ENCODE measurements at regions not wholly inside any gene's neighbourhood (a gene's known extent, or its start where the extent isn't known, plus 50 kb on each side); places are given as distances from the start of the nearest gene placed in this dataset.
A peak's percentile ranks its signal among the peaks of the same experiment; 100 is the strongest.

- DNase-seq (ENCODE audit: extremely low read depth in 1 of 11, low read depth in 9 of 11, low spot score in 4 of 11) = no peak
Measured at GRCh38 chr2:5940596-5941535, 248.7 kb downstream of the SOX11 start.

- no peak for DNase-seq (ENCODE audit: extremely low read depth in 1 of 11, low read depth in 9 of 11, low spot score in 4 of 11)
Measured at GRCh38 chr2:5942204-5942603, 250.0 kb downstream of the SOX11 start.

- DNase-seq (ENCODE audit: extremely low read depth in 1 of 11, low read depth in 9 of 11, low spot score in 4 of 11) = no peak
Measured at GRCh38 chr2:5945742-5946141, 253.6 kb downstream of the SOX11 start.

DNA sequence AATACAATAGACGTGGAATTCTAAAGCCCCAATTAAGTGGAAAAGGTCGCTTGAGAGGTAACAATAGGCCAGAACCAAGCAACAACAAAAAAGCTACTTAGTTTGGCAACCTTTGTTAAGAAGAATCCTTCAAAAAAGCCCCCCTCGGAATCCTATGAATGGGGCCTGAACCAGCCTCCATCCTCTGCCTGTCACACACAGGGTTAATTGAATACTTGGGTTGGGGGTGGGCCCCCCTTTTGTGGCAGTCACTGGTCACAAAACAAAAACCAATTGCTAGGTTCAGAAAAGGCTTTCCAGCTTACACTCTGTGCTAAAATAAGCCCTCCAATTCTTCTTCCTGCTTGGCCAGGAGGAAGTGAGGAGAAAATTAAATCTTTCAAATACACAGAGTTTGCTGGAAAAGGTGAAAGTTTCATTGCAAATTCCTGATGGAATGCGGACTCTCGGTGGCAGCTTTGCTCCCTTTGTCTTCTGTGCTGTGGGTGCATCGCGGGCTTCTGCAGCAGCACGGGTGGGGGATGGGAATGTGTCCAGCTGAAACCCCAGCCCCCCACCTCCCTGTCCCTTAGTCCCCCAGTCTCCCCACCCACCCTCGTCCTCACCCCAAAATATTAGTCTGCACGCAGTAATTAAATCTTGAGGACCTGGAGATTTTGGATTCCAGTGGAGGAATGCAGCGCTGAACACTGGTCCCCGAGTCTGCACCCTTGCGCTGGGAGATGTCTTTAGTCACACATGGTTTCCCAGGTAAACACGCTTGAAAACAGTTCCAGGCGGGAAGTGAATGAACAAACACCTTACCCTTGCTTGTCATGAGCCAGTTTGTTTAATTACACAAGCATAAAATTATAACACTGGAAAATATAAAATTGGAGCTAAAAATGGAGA, 254.3 kb downstream of the SOX11 start:
- peak in 1 of 11 donors; percentile 39 for DNase-seq (ENCODE audit: extremely low read depth in 1 of 11, low read depth in 9 of 11, low spot score in 4 of 11)

DNA sequence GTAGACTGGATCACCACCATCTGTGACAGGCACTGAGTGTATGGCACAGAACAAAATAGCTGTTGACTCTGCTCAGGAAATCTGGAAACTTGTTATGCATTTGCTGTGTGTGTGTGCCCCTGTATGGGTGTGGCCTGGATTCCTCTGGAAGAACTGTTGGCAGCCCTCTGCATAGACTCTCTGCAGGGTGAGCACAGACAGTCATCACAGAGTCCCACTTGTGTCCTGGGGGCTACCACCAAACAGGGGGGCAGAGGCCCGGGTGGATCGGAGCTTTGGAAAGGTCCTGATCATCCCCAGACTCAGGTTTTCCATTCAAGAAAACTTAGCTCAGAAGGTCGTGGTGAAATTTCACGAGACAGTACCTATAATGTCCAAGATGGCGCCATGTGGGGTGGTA, 258.6 kb downstream of the SOX11 start:
- DNase-seq (ENCODE audit: extremely low read depth in 1 of 11, low read depth in 9 of 11, low spot score in 4 of 11) = no peak

- no peak for DNase-seq (ENCODE audit: extremely low read depth in 1 of 11, low read depth in 9 of 11, low spot score in 4 of 11)
Measured at GRCh38 chr2:5951471-5951870, 259.3 kb downstream of the SOX11 start.

DNA sequence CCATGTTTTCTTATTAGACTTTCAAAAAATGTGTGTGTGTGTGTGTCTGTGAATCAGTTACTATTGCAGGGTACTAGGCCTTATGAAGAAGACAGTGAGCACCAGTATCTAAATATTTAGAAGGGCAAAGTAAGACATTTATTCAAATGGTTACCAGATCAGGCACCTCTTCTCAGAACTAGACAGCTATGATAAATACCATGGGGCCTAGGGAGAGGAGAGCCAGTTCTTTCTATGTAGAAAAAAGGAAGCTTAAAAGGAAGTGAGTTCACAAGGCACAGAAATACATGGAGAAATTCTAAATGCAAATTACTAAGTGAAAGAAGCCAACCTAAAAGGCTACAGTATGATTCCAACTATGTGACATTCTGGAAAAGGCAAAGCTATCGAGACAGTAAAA, 261.3 kb downstream of the SOX11 start:
- no peak for DNase-seq (ENCODE audit: extremely low read depth in 1 of 11, low read depth in 9 of 11, low spot score in 4 of 11)

GRCh38 chr2:5954509-5954908, 262.3 kb downstream of the SOX11 start:
- DNase-seq (ENCODE audit: extremely low read depth in 1 of 11, low read depth in 9 of 11, low spot score in 4 of 11) = no peak

DNA sequence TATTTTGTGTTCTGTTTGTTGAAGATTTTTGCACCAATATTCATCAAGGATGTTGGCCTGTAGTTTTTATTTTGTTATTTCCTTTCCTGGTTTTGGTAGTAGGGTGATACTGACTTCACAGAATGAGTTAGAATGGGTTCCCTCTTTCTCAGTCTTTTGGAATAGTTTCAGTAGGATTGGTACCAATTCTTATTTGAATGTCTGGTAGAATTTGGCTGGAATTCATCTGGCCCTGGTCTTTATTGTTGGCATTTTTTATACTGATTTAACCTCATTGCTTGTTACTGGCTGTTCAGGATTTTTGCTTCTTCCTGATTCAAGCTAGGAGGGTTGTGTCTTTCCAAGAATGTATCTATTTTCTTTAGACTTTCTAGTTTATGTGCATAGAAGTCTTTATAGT, 263.7 kb downstream of the SOX11 start:
- no peak for DNase-seq (ENCODE audit: extremely low read depth in 1 of 11, low read depth in 9 of 11, low spot score in 4 of 11)

GRCh38 chr2:5959836-5960820, 267.9 kb downstream of the SOX11 start:
- DNase-seq (ENCODE audit: extremely low read depth in 1 of 11, low read depth in 9 of 11, low spot score in 4 of 11) = no peak

DNA sequence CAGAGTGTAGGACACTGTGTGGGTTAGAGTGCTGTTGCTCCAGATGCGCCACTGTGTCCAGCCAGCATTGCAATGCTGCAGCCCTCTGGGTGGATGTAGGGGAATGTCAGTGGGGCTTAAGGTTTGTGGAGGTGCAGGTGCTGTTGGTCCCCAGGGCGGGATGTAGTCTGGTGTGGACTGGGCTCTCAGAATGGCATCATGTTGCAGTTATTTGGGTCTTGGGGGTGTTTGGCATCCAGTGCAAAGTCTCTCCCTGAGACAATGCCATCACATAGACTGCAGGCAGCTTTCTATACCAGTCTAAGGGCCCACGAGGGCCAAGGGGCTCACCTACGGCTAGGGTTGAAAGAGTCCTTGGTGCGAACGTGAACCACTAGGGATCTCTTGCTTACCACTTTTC, 275.3 kb downstream of the SOX11 start:
- DNase-seq (ENCODE audit: extremely low read depth in 1 of 11, low read depth in 9 of 11, low spot score in 4 of 11) = no peak

DNA sequence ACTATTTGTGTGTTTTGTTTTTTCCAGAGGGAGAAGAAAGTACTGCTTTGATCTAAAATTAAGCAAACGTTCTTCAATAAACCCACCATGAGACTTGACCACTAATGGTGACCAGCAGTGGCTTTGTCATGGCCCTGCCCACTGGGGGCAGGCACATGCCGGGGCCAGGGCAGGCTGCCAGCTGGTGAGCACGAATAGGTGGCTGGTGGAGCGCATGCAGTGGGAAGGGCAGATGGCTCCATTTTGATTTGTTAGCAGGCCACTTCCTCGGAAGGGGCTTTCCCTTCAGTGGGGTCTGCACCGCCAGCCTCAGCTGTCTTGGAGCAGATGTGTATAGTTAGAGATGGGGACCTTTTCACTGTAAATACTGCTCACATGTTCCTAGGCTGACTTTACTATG, 277.1 kb downstream of the SOX11 start:
- no peak for DNase-seq (ENCODE audit: extremely low read depth in 1 of 11, low read depth in 9 of 11, low spot score in 4 of 11)

DNA sequence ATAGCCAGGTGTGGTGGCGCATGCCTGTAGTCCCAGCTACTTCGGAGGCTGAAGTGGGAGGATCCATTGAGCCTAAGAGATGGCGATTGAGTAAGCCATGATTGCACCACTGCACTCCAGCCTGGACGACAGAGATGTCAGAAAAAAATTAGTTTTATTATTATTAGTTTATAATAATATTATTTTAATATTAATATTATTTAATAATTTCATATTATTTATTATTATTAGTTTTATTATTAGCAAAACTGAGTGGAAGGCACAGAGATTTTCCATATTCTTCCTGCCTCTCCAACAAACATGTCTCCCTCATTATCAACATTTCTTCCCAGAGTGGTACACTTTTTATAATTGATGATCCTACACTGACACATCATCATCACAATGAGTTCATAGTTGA, 278.2 kb downstream of the SOX11 start:
- no peak for DNase-seq (ENCODE audit: extremely low read depth in 1 of 11, low read depth in 9 of 11, low spot score in 4 of 11)

DNA sequence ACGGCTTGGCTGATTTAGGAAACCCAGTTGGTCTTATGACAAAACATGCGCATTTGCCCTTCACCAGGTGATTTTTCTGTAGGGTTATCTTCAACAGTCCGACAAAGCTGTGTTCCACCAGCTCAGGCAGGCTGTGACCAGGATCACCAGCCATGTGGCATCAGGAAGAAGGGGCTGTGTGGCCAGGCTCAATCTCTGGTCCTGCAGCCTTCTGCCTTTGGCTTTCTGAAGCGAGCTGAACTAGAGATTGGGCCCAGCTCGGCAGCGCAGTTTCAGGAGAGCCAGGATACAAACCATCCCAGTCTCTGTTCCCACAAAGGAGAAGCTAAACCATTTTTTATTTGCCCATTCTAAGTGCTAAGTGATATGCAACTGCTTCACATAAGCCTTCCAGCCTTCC, 282.3 kb downstream of the SOX11 start:
- DNase-seq (ENCODE audit: extremely low read depth in 1 of 11, low read depth in 9 of 11, low spot score in 4 of 11) = no peak

- DNase-seq (ENCODE audit: extremely low read depth in 1 of 11, low read depth in 9 of 11, low spot score in 4 of 11) = no peak
Measured at GRCh38 chr2:5975401-5975800, 283.2 kb downstream of the SOX11 start.

GRCh38 chr2:5976531-5977065, 284.4 kb downstream of the SOX11 start:
- no peak for DNase-seq (ENCODE audit: extremely low read depth in 1 of 11, low read depth in 9 of 11, low spot score in 4 of 11)

DNA sequence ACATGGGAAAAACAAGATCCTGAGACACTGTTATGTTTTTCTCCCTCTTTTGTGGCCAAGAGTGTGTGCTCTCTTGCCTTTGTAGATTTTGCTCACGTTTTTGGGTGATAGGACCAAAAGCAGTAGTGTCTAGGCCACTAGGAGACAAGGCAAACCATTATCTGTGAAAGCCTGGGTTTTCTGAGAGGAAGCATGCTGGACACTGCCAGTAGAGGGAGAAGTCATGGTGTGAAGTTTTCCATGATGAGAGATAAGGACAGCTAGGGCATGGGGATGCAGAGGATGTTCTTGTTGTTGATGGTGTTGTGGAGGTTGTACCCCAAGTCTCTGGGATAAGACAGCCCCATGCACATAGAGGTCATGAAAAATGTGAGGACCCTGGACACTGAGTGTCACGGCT, 285.3 kb downstream of the SOX11 start:
- no peak for DNase-seq (ENCODE audit: extremely low read depth in 1 of 11, low read depth in 9 of 11, low spot score in 4 of 11)

GRCh38 chr2:5978131-5978751, 286.1 kb downstream of the SOX11 start:
- DNase-seq (ENCODE audit: extremely low read depth in 1 of 11, low read depth in 9 of 11, low spot score in 4 of 11) = no peak
